ENCODE measurements at regions not wholly inside any gene's neighbourhood (a gene's known extent, or its start where the extent isn't known, plus 50 kb on each side); places are given as distances from the start of the nearest gene placed in this dataset.
A peak's percentile ranks its signal among the peaks of the same experiment; 100 is the strongest.

- Histone ChIP-seq H3K36me3 (no peaks in the 10 kb centered on the region), H3K4me3 (peak overlapping the region in 2 of 3 donors; percentile 55 to 74), H3K9me3 (no peaks in the 10 kb centered on the region), H3K27ac (peak overlapping the region; percentile 90 to 93), H3K4me1 (peaks cover 14 to 25% of the 10 kb centered on the region in 2 donors), H3K27me3 (no peaks in the 10 kb centered on the region)
- TF ChIP-seq POLR2AphosphoS5 (IDR thresholded peaks at IDR 0.05) (no peak), CTCF (IDR thresholded peaks at IDR 0.05) (no peak), POLR2A (IDR thresholded peaks at IDR 0.05) (no peak)
- intact Hi-C loops (cut with DNase I; ENCODE audit: low total_unique reads), result loop anchor here (5.0 kb wide), 1 partner anchor 98 kb away; the partner anchor contains the start of gene SSBP2
- peak in 1 of 2 donors; percentile 20 for DNase-seq (ENCODE audit: low spot score in 2 of 2)
Measured at GRCh38 chr5:81850501-81851357, 99.8 kb upstream of the SSBP2 start.

DNA sequence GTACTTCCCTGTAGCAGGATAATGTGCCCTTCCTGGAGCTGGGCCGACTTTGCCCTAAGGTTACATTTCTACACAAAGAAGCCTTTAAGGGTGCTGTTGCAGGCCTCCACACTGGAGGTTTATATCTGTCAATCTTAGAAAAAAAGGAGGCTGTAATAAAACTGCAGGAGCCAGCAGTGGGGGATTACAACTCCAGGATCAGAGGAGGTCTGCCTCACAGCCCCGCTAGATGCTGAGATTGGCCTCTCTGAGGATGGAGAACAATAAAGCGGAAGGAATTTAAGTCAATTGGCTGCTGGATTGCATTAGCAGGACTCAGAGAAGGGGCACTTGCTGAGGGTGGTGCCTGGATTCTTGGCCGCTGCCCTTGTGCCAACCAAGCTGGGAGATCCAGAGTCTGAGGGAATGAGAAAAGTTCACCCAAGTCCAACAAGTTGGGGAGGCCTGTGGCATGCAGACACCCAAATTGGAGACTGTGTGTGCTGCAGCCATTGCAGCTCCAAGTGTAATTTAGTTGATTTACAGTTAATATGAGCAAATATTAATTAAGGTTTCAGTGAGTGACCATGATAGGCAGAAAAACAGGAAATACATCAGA is 99.0 kb upstream of the SSBP2 start:
- Histone ChIP-seq H3K9me3 (no peaks in the 10 kb centered on the region), H3K36me3 (no peaks in the 10 kb centered on the region), H3K27ac (peak overlapping the region; percentile 90 to 93), H3K27me3 (no peaks in the 10 kb centered on the region), H3K4me3 (no peak overlapping the region), H3K4me1 (peaks cover 14 to 26% of the 10 kb centered on the region in 2 donors)
- TF ChIP-seq CTCF (IDR thresholded peaks at IDR 0.05), result no peak
- TF ChIP-seq POLR2AphosphoS5 (IDR thresholded peaks at IDR 0.05), result no peak
- TF ChIP-seq POLR2A (IDR thresholded peaks at IDR 0.05), result no peak
- intact Hi-C loops (cut with DNase I; ENCODE audit: low total_unique reads), result loop anchor here (5.0 kb wide), 1 partner anchor 98 kb away; the partner anchor contains the start of gene SSBP2
- peak in 1 of 2 donors; percentile 49 for DNase-seq (ENCODE audit: low spot score in 2 of 2)

GRCh38 chr5:81848362-81848880 is 97.5 kb upstream of the SSBP2 start:
- H3K4me3 ChIP-seq, result no peak overlapping the region
- H3K4me1 ChIP-seq, result peaks cover 14 to 26% of the 10 kb centered on the region in 2 donors
- intact Hi-C loops (cut with DNase I; ENCODE audit: low total_unique reads), result no loop called here
- H3K9me3 ChIP-seq, result no peaks in the 10 kb centered on the region
- DNase-seq (ENCODE audit: low spot score in 2 of 2), result no peak
- TF ChIP-seq CTCF (IDR thresholded peaks at IDR 0.05), result no peak
- H3K27ac ChIP-seq, result peak overlapping the region in 1 of 2 donors; percentile 90
- H3K27me3 ChIP-seq, result no peaks in the 10 kb centered on the region
- no peaks in the 10 kb centered on the region for H3K36me3 ChIP-seq

- peak overlapping the region in 1 of 2 donors; percentile 34 for H3K27ac ChIP-seq
- DNase-seq (ENCODE audit: low spot score in 2 of 2), result no peak
- TF ChIP-seq POLR2AphosphoS5 (IDR thresholded peaks at IDR 0.05) (no peak), POLR2A (IDR thresholded peaks at IDR 0.05) (no peak), CTCF (IDR thresholded peaks at IDR 0.05) (no peak)
- no peaks in the 10 kb centered on the region for H3K27me3 ChIP-seq
- intact Hi-C loops (cut with DNase I; ENCODE audit: low total_unique reads), result no loop called here
- no peaks in the 10 kb centered on the region for H3K9me3 ChIP-seq
- H3K36me3 ChIP-seq, result no peaks in the 10 kb centered on the region
- H3K4me1 ChIP-seq, result peaks cover 13 to 26% of the 10 kb centered on the region in 2 donors
- H3K4me3 ChIP-seq, result no peak overlapping the region
Measured at GRCh38 chr5:81846301-81846700, 95.4 kb upstream of the SSBP2 start.

GRCh38 chr5:81843845-81844244 is 92.9 kb upstream of the SSBP2 start:
- Histone ChIP-seq H3K4me3 (no peak overlapping the region), H3K27ac (no peak overlapping the region), H3K27me3 (no peaks in the 10 kb centered on the region), H3K9me3 (no peaks in the 10 kb centered on the region), H3K36me3 (no peaks in the 10 kb centered on the region), H3K4me1 (peaks cover 0 to 9% of the 10 kb centered on the region in 2 donors)
- intact Hi-C loops (cut with DNase I; ENCODE audit: low total_unique reads), result no loop called here
- no peak for DNase-seq (ENCODE audit: low spot score in 2 of 2)
- TF ChIP-seq CTCF (IDR thresholded peaks at IDR 0.05) (no peak), POLR2A (IDR thresholded peaks at IDR 0.05) (no peak)
